HG03139 (cell line): ENCODE measurements at regions not wholly inside any gene's neighbourhood (a gene's known extent, or its start where the extent isn't known, plus 50 kb on each side); places are given as distances from the start of the nearest gene placed in this dataset.

Experiments used
- ATAC-seq: cut with Tn5 transposase; IDR thresholded peaks from one replicate; pipeline ENCODE4 v1.9.1; 2021; ENCODE audit not compliant: unreplicated experiment

DNA sequence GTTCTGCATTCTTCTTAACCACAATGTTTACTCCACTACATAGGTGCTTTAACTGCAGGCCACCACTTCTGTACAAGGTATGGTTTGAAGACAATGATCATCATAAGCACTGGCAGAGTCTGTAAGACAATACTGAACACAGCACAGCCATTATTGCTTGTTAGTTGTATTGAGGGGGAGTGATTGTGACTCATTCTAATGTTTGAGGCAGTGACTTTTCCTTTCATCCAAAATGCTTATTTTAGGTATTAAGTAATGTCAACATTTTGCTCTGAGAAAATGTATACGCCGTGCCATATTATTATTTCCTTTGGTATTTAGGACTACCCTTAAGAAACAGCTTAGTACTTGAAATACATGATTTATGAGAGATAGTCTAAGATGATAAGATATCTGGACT is 618.2 kb upstream of the ZNF717 start:
- no peak for ATAC-seq

DNA sequence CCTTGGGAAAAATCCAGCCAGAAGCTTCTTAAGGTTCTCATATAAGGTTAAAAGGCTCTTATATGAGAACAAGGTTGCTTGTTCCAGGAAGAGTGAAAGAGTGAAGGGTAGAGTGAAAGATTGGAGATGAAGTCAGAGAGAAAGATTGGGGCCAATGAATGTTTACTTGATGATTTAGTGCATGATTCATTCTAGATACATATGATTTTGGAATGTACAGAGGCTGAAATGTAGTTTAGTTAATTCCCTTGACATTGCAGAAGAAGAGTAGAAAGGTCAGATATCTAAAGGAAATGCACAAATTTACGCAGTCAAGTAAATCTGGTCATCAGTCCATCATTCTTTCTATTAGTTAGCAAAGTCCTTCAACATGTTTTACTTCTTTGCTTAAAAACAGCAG is 619.8 kb upstream of the ZNF717 start:
- no peak for ATAC-seq

DNA sequence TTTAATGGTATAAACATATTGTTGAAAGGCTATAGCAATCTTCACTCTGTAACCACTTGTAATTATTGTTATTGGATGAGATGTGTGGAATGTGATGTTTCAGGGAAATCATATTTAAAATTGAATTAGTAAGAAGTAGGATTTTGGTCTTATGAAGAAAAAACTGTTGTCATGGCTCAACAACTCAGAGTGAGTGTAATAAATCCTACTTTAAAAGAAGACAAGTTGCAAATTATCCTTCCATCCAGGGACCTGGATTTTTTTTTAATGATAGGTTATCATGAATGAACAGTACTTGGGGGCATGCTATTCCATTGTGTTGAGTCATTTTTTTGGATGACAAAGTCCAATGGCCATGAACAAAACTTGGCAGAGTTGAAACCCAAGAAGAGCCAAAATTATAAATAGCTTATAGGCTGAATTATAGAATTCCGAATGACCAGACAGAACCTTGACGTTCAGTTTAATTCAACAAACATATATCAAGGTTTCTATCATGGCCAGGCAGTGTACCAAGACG is 625.5 kb upstream of the ZNF717 start:
- ATAC-seq = no peak

DNA sequence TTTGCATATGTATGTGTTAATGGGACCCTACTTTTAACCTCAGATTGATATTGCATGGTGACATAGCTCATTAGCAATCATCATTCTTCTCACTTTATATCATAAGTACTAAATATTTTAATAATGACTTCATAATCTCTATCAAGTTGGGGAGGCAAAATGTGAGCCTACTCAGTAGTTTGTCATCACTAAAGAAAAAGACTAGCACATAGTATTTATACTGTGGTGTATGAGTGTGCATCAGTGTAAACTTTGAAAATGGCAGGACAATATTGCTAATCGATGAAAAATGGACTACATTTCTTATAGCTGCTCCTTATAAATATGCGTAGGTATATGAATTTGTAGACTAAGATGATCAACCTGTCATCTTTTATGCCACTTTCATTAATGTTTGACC is 624.5 kb upstream of the ROBO2 start:
- ATAC-seq = no peak

DNA sequence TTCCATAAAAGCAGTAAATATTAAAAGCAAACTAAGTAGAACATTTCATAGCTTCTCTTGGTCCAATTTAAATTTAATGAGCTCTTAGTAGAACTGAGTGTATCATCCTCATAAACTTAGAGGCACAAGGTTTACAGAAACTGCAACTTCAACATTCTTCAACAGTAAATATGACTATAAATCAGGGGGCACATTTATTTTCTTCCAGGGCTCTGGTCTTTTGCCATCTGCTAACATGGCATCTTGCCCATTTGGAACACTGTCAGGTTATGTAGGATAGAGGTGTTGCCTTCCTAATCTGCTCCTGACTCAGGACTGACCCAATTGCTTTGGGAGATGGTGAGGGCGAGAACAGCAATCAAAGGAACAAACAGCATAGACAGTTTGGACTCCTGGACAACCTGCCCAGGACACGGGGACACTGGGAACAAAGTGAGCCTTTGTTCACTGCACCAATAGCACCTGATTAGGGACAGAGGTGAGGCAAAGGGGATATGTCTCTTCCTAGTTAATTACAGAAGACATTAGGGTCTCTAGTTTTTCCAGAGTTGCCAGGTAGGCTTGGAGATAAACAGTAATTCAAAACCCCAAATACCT is 610.2 kb upstream of the ROBO2 start:
- ATAC-seq = no peak

DNA sequence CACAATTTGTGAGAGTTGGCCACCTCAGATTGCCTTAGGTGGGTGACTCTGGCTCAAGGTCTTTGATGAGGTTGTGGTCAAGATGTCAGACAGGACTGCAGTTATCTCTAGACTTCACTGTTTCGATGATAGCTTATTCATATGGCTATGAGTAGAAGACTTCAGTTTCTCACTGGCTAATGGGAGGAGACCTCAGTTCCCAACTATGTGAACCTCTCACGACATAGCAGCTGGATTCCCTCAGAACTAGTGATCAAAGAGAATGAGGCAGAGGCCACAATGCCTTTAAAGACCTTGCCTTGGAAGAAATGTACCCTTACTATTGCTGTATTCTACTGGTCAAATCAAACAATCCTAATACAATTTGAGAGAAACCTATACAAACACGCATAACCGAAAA is 607.5 kb upstream of the ROBO2 start:
- ATAC-seq = no peak

DNA sequence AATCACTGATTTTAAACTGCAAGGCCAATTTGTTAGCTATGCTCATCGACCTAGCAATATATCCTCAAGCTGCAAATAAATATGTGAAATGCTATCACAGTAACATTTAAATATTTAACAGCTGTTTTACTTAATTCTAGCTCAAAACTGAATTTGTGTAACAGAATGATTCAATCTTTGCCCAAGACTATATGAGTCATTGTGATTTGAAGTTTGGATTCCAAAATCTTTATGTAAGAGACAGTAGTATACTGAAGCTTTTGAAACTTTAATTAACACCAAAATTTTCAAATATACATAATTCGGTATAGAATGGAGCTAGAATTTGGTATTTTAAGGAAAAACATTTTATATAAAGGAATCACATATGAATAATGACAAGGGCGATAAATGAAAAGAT is 603.0 kb upstream of the ROBO2 start:
- ATAC-seq = no peak

DNA sequence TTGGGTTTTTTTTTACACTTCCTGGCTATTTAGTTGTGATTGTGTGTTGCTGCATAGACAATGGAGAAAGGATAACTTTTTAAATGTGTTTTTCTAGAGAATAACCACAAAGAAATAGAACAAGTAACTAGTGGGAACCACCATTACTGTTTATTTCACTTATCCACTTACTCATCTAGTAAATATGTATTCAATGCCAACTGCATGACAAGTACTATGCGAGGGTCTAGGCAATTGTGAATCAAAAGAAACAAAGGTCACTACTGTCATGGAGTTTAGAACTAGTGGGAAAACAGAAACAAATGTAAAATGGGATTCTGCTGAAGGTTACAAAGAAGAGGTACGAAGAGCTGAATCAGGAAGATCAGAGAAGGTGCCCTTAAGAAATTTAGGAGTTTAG is 600.9 kb upstream of the ROBO2 start:
- no peak for ATAC-seq

DNA sequence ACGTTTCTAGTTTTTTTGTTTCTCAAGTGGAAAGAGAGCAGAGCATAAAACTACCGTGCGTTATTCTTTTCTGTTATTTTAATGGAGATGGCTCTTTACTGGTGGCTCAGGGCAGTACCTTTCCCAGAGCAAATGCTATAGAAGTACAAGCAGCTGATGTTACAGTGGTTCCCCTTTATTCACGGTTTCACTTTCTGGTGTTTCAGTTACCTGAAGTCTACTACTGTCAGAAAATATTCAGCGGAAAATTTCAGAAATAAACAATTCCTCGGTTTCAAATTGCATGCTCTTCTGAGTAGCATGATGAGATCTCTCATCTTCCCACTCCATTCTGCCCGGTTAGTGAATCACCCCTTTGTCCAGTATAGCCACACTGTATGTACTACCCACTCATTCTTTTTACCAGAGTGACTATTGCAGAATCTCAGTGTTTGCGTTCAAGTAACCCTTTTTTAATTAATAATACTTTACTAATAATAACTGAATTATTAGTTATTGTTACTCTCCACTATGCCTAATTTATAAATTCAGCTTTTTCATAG is 597.5 kb upstream of the ROBO2 start:
- ATAC-seq = no peak

DNA sequence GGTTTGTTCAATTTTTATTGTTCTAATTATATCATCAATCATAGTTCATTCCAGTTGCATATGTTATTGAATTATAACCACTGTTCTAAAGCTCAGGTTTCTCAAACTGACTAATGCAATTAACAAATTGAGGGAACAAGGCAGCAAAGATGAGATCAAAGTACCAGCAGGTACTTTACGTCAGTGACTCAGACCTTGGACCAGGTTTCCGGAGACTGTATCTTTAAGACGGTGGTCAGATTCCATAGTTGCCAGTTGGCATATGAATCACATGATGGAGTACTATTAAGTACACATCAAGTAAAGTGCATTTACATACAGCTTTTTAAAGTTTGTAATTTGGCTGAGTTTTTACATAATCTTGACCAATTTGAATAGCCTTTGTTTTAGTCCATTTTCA is 583.6 kb upstream of the ROBO2 start:
- ATAC-seq = no peak

DNA sequence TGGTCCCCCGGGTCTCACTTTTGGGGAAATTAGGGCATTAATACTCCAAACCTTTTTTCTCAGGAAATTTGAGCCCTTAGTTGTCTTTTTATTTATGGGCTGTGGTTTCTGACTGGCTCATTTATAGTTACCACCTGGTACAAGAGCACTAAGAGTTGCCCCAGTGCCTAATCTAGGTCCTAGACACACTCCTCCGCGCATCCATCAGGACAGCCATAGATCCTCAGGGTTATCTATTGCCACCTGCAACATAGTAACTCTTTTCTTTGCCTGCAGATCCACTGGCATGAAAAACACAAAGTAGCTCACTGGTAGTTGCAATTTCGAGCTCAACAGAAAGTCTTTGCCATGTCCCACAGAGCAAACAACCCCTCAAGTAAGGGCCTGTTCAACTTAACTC is 576.4 kb upstream of the ROBO2 start:
- ATAC-seq = no peak

DNA sequence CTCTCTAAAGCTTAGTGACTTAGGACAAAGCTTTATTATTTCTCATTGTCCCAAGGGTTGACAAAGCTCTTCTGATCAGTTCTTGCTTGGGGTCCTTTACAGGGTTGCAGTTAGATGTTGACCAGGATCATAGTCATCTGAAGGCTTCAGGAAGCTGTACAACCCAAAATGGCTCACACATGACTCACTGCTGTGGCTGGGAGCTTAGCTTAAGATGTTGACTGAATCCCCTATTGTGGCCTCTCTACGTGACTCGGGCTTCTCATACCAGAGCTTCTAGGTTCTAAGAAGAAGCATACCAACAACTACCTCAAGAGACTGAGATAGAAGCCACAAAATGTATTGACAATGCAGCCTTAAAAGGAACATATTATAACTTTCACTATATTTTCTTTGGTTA is 569.6 kb upstream of the ROBO2 start:
- ATAC-seq = no peak

DNA sequence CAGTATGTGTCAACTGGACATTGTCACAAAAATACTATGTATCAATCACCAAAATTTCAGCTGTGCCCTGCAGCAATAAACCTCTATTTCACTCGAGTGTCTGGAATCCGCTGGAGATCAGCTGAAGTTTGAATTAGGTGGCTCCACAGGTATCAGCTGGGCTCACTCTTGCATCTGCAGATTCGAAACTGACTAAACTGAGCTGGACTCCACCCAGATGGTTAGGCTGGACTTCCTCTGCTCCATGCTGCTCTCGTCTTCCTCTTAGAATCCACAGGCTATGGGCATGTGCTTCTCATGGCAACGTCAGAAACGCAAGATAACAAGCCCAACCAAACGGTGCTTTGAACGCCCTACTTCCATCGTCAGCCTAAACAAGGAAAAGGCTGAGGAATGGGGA is 565.3 kb upstream of the ROBO2 start:
- ATAC-seq = no peak

DNA sequence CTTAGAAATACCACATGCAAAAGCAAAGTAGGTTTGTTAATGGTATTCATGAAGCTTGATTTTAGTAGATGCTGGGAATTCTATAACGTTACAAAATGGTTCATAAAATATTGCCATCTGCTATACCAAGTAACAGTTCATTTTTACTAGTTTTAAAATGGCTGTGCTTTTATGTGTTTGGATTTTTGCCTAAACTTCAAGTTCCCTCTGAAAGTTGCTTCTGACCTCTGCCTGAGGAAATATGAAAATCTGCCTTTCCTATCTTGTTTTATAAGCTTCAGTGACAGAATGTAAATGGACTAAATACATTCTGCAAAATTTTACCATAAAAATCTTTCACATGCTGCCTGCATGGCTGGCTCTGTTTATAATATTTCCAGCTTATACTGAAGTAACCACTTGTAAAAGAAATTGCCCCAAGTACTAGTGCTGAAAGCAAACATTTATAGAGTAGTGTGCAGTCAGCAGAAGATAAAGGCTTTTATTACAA is 560.7 kb upstream of the ROBO2 start:
- no peak for ATAC-seq

DNA sequence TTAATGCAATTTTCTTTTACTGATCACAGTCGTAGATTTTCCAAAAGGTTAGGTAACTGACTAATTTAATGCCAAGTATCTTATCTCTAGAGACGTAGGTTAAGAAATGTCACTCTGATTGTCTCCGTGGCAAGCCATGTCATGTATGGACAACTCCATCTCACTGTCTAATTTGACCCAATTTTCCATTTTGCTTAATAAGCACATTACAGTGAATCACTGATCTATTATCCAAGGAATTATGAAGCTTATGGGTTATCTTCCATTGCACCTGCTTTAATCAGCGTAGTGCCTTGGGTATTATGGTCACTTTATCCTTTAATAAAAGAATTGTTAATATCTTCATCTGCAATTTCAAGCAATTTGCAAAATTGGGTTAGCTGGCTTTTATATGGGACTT is 557.4 kb upstream of the ROBO2 start:
- no peak for ATAC-seq

DNA sequence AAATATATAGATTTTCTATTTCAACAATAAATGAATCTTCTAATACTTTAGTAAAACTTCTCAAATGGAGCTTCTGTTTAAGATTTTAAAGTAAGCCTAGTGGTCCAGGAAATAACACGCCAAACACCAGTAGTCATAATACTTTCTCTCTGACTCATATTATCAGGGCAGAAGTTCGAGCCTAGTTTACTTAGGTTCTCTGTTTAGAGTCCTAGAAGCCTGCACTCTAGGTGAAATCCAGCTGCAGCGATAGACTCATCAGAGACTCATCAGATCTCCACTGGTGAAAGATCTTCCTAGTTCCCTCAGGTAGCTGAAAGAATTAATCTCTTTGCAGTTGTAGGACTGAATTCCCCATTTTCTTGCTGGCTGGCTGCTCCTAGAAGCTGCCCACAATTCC is 552.5 kb upstream of the ROBO2 start:
- ATAC-seq = no peak

DNA sequence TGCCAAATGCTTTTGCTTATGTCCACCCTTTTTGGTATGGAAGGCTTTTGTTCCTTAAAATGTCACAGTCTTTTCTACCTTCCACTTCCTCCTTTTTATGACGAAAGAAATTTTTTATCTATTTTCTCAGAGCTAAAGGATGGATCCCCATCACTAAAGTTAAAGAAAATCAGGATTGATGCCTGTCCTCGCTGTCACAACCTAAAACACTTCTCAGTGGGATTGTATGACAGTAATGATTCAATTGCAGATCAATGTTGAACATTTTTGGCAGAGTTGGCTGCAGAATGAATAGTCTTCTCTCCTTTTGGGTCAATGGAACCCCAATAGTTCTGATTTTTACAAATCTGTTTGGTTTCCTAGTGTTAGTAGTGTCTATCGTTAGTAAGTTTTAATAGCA is 549.8 kb upstream of the ROBO2 start:
- no peak for ATAC-seq

DNA sequence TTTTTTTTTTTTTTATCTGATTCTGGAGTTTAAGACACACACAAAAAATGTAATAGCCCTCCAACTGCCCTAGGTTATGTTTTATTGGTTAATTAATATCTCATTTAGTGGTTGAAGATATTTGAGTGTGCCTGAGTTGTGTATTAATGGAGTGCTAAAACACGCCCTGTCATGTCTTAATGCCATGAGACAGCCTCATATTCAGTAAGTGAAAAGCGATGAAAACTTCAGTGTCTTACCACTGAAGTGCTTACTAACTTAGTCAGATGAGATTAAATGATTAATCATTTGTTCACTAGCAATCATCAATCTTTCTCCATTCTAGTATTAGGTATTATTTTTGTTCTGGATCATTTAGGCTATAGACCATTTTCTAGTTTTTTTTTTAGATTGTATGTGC is 544.7 kb upstream of the ROBO2 start:
- ATAC-seq = no peak

DNA sequence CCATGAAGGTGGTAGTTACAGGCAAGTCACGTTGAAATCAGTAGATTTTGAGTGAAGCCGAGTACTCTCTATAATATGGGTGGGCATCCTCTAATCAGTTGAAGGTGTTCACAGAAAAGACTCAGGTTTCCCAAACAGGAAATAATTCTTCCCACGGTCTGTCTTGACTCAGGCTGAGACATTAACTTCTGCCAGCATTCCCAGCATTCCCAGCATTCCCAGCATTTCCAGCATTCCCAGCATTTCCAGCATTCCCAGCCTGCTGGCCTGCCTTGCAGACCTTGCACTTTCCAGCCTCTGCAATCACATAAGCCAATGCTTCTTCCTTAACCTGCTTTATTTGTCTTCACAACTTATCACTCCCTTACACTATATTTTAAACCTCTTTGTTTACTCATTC is 542.3 kb upstream of the ROBO2 start:
- ATAC-seq = no peak

DNA sequence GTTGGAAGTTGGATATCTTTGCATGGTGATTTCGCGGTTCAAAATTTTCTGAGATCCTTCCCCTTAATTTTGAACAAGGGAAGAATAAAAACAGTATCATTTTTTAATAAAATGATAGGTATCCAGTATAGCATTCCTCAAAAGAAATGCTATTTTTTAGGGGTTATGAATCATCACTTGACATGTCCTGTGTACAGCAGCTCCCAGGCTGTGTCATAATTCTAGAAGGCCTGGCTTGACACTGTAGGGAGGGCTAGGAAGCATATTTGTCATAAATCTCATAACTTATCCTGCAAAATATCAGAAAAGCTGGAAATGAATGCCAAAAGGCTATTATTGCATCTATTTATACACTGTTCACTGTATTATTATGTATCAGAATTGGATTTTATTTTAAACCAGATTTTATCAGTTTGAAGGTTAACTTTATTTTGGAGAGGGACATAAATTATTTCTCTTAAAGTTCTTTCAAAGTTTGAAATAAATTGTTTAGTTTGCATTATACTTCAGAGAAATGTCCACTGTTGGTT is 539.1 kb upstream of the ROBO2 start:
- ATAC-seq = no peak

DNA sequence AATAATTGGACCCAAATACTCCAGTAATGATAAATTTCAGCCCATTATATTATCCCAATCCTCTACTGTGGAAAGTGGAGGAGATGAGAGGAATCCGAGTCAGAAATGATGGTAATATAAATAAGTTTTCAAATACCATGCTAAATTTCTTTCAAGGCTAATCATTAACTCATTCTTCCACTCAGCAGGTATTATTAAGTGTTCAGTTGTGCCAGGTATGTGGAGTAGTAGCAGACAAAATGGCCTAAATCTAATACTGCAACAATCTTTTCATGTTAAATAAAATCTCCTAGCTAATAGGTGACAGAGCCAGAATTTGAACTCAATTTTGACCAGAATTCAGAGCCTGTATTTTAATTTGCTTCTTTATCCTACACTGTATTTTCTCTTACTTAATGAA is 538.6 kb upstream of the ROBO2 start:
- no peak for ATAC-seq

DNA sequence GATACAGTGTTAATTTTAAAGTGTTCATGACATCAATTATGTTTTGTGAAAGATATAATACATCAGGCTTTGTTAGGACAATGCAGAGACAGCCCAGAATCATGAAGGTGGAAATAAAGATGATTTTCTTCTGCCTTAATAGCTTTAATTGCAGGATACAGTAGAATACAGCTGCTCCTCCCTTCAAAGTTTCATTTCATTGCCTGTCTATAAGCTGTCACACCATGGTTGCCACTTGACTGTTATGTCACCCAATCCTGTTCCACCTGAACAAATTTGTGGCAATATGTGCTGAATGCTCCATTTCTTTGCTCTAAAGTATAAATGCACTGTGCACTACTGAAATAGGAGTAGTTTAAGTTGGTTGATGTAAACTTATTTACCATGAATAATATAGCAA is 537.8 kb upstream of the ROBO2 start:
- no peak for ATAC-seq
